Muscle of arm (tissue), 1 donor: ENCODE measurements at regions not wholly inside any gene's neighbourhood (a gene's known extent, or its start where the extent isn't known, plus 50 kb on each side); places are given as distances from the start of the nearest gene placed in this dataset.

ENCODE experiments used
- DNase-seq: peaks from one replicate; pipeline ENCODE4 v3.0.0-alpha.2; 2013

DNA sequence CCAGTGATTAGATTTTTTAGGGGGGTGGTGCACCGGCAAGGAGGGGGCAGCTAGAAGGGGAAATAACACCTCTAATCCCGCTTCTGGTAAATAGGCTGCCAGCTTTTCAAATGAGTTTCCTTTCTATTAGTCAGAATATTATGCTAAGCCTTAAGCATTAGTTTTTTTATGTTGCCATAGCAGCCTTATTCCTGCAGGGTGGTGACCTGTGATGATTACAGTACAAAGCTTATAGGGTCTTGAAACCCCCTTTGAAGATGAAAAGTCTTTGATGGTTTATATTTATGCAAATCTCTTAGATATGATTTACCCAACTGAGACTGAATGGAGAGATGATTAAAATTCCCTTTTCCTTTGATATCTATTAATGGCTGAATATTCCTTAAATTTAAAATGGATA, 109.8 kb downstream of the ZIC5 start:
- no peak for DNase-seq

DNA sequence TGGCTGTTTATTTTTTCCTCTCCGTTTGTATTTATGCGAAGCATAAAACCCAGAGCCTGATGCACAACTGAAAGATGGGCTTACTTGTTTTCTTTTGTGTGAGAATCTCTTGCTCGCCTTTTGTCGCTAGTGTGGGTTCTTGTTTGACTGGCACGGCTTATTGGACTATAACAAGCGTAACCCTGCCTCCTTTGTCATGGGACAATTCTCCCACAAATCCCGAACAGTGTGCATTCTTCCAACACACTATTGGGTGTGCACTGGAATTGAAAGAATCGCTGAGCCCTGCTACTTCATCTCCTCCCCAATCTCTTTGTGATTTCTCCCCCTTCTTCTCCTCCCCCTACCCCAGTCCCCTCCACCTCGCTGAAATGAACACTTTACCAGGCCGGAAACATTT, 110.8 kb downstream of the ZIC5 start:
- no peak for DNase-seq

DNA sequence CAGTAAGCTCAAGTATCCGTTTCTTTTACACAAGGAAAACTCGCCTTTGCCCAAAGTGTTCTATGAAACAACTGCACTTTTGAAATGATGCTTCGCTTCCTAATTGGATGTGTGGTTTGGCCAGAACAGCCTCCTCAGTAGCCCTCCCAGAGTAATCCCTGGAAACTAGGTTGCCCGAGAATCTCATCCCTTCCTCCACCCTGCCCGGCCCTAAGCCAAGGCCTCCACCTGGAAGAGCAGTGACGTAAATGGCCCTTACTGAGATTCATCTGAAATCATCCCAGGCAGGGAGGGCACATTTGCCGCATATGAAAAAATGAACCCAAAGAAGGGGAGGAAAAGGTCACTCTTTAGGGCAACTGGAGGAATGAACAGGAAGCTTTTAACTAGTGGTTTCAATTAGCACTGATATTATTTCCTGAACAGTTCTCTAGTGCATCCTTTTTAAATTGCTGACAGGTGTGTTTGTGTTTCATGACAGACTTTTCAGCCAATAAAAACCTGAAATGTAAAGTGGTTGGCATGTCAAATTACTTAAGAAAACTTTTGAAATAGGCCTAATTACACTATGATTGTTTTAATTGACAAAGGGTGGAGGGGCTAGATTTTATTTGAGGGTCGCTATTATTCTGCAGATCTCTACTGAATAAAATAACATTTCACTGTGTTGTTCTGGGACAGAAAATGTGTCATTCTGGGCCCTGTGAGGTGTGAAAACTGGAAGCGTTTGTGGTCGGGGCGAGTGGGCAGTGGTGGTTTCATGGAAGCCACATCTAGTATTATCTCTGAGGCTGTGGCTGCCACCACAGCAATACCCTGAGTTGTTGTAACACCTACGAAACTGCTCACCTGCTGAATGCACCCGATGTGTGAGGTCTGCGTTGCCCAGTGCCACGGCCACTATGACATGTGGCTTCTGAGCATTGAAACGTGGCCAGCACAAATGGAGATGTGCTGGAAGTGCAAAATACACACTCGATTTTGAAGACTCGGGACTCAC, 112.1 kb downstream of the ZIC5 start:
- no peak for DNase-seq

DNA sequence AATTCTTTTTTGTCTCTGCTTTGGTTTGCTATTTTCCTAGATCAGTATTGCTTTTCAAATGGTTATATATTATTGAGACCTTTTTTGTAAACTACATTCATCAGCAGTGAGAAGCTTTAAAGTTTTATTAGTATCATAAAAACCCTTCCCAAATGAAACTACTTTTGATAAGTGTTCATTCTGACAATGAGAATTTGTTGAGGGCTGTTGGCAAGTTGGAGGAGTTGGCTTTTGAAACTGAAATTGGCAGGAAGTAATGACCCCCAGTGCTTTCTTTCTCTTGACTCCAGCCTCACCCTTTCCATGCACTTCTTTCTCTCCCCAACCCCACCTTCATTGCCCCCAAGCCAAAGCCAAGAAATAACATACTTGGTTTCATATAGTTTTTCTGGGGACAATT, 113.8 kb downstream of the ZIC5 start:
- no peak for DNase-seq

DNA sequence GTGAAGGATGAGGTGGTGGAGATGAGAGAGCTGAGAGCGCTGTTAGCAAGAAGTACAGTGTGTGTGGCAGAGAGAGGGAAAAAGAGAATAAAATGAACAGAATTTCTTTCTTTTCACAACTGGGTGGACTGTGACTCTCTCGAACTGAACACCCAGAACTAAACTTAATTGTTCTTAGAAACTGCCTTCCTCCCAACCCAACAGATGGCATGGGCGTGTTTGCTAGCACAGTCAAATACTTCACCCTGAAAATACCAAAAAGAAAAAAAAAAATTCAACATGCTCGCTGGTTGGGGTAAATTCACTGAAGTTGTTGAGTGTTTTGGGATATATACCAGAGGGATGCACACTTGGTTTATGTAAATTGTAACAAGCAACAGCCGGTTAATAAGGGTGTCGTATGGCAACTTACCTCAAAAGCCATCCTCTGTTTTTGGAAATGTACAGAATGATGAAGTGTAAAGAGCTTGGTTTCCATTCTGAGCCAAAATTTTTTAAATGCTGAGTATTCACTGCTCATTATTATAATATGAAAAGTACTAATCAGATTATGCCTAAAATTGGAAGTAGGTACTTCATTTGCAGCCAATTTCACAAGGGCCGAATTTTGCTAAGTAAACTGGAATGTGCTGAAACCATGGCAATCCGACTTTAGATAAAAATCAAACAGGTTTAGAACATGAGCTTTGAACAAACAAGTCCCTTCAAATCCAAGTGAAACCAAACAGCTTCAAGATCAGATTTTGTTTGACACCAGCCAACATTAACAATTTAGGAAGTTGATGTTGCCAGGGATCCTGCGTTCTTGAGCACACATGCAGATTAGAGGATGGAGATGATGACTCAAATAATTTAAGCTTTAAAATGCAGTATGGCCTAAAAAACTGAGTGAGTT, 115.8 kb downstream of the ZIC5 start:
- DNase-seq: no peak

DNA sequence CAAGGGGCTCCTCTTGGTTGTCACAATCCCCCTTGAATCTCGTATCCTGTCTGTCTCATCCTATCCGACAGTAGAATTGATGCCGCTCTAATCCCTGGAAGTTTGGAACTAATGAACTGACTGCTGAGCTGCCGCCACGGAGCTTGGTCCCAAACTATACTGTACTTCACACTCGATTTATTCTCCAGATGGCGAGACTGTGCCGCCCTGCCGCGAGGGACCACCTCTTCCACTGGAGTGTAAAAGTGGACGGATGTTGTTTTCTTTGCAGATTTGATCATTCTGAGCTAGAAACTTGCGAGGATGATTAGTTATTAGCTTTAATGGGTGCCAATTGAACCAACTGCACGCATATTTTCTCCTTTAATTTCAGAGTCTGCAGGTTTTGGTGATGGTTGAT, 117.2 kb downstream of the ZIC5 start:
- DNase-seq: no peak

DNA sequence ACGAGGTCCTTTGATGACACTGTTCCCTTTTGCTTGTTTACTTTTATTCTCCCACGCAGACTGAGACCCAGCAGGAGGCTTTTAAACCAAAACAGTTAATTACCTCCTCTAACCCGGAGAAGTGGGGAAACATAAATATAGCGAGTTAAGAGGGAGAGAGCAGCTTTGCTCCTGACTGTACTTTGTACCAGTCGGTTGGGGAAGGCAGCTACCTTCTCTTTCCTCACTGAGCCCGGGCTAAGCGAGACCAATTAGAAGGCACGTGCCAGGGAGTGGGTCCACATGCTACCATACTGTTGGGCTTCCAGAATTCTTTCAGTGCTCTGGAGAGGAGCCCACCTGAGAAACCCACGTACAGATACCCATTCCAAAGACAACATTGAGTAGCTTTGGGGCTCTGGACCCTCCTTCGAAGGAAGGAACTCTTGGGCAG, 124.2 kb downstream of the ZIC5 start:
- DNase-seq: no peak

DNA sequence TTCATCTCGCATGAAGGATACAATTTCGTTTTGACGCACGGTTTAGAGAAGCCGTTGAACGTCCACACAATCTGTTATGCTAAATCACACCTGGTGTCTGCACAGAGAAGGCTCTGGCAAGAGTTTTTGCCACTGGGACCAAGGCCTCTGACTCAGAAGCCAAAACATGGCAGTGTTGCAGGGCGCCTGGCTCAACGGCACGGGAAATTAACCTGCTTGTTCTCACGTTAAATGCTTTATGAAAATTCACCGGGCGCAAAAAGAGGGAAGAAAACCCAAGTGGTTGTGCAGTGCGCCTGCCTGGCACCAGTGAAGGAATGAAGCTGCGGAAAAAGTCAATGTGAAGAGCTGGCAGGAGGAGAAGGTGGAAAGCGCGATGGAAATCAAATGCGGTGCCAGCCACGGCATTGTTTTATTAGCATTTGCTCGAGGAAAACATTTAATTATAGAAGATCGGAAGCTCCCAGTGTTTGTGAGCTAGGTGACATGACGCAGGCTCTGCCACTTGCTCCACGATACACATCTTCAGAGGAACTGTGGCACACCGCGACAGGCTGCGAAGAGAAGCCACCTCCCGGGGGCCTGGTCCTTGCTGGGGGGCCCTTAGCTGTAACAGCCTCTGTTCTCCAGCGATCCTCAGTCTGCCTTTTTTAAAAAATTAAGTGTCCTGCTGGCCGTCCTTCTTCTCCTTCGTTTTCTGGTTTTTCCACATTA, 126.2 kb downstream of the ZIC5 start:
- no peak for DNase-seq

DNA sequence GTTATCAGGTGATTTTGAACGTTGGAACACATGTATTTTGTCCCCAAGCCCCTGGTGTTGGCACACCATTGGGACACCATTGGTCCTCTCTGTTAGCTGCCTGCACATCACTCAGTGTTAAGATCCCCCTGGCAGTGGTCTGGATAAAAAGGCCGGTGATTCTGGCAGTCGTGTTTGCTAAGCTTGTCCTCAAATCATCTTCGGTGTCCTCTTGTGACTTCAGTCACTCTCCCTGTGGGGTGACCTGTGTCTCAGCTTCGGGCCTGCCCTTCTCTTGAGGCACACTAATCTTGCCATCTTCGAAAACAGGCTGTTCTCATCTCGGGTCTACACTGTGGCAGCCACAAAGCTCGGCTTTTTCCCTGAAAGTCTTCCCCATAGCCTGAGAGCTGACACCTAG, 127.1 kb downstream of the ZIC5 start:
- no peak for DNase-seq

DNA sequence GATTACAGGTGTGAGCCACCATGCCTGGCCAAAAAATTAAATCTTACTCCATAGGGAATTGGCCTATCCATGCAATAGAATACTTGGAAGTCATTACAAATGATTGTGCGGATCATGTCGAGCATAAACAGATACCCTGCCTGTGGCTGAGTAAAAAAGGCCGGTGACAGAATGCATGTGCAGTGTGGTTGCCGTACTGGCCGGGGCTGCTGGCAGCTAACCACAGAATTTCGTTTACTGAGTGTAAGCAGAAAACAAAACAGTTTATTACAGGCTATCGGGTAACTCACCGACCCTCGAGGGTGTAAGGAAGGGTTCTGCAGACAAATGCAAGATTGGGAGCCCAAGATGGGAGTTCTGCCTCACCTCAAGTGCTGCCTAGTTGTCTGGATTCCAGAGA, 127.7 kb downstream of the ZIC5 start:
- no peak for DNase-seq

DNA sequence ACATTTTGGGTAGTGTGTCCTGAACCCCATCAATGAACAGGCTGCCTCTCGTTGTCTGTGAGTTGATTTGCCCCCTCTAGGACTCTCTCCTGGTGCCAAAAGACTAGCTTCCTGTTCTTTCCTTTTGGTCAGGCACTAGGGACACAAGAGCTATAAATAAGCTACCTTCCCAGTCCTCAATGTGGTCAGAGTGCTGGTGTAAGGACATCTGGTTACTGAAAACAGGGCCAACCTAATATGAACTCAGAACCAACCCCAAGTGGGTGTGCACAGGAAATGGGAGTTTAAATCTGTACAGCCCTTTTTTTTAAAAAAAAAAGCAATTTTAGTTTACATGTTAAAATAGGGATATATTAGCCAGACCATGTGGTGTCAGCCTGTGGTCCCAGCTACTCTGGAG, 129.2 kb downstream of the ZIC5 start:
- DNase-seq: no peak

DNA sequence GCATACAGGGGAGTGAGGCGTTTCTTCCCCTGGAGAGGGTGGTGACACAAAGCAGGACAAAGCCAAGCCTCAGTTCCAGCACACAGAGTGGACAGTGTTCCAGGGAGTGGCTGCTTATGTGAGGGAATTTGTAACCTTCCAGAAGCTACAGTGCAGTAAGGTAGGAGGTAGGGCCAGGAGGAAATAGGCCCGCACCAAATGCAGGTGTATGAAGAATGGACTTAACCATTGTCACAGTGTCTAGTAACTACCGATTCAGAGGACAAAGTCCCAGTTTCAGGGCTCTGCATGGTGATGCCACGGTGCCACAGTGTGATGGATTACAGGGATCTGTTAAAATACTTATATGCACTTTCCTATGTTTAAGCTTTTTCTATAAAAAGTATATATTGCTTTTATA, 135.3 kb downstream of the ZIC5 start:
- no peak for DNase-seq

DNA sequence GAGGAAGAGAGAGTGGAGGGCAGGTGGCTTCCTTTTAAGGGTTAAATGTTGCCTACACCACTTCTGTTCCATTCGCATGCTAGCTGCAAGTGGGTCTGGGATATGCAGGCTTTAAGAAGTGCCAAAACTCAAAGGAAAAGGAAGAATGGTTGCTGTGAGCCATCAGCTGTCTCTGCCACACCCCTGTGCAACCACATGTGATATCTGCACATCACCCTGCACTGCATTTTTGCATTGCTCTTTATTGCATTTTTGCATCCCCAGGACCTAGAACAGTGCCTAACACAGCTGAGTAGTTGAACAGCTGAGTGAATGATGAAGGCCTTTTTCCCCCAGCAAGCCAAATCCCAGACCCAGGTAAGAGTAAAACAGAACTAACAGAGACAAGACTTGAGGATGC, 136.1 kb downstream of the ZIC5 start:
- no peak for DNase-seq

DNA sequence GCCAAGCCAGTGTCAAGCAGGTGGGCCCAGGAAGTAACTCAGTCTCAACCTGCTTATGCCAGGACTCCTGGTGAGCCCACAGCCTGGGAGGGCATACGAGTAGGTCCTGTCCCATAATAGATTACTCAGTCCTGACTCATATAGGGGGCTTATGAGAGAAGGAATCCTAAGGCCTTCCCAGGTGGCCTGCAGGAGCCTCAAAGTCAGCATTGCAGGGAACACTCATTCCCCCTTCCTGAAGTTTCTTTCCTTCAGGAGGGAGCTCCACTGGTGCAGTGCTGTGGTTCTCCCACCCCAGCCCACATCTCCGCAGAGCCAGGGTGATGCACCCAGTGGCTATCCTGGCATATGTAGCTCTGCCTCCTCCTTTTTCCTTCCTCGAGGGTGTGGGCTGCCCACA, 137.3 kb downstream of the ZIC5 start:
- no peak for DNase-seq

DNA sequence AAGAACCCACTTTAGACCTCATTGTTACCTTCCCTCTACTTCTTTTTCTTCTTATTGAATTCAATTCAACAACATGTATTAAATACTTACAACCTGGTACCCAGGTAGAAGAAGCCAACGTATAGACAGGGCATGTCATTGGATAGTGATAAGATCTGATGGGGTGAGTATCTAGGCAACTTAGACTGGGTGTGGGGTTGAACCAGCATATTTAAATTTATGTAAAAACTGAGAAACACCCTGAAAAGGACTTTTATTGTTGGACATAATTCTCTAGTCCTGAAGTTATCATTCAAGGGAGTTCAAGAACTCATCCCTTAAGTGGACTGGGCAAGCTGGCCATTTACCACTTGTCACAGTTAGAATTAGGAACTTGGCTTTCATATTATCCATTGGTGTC, 139.2 kb downstream of the ZIC5 start:
- no peak for DNase-seq

DNA sequence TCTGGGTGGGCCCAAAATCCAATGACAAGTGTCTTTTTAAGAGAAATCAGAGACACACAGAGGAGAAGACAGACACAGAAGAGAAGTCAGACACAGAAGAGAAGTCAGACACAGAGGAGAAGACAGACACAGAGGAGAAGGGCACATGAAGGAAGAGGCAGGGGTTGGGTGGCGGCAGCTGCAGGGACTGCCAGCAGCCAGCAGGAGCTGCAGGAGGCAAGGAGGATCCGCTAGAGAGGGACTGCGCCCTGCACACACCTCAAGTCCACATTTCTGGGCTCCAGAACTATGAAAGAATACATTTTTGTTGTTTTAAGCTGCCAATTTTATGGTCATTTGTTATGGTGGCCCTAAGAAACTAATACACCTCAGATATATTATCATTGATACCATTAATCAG, 140.6 kb downstream of the ZIC5 start:
- DNase-seq: no peak

DNA sequence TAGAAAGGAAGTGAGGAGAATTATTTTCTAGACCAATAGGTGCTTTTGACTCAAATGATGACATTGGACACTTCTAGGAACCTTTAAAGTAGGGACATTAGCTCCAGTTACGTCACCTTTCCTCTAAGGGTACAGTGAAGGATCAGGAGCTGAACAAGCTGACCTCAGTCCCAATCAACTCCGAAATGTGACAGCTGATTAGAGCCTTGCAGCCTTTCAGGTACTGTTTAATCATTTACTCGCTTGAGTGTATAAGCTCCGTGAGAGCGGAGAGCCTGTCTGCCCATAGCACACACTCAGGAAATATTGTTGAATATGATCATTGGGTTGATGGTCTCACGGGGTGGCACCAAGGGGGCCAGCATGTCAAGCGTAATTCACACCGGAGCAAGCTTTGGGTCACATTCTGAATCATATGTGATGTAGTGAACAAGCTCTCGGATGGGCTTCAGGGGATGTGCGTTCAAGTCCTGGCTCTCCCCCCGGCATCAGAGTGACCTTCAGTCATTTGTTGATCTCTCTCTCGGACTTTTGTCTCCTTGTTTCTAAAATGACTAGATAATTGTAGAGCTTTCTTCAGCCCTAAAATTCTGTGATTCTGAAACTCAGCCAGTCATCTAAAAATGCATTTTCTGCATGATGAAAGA, 141.9 kb downstream of the ZIC5 start:
- no peak for DNase-seq

DNA sequence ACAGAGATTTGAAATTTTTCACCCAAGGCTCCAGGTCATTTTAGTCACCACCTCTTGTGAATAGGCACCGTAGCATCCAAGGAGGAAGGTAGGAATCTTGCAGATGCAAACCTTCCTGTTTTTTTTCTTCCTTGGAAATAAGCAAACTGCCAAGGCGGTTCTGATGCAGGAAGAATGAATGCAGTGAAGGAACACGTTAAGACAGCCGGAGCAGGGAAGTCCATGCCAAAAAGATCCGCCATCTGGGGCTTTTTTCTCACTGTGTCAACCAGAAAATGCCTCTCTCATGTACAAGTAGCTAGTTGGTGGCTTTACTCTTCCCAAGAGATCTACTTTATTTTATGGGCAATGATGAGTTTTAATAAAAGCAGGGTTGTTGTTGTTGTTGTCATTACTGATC, 142.4 kb downstream of the ZIC5 start:
- no peak for DNase-seq

DNA sequence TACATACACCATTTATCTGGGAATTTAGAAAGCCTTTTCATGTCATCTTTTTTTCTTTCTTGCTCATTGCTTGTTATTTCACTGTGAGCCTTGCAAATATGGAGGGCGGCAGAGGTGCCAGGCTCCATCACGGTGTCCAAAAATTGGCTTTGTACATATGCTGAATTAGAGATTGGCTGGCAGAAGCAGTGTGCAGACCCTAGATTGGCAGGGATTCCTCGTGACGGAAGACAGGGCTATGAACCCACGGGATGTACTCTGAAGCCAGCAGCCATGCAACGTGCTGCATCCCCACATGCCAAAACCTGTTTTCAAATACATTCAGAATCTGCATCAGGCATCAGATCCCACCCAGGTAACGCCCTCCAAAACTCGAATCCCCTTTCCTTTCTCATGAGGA, 142.8 kb downstream of the ZIC5 start:
- no peak for DNase-seq

DNA sequence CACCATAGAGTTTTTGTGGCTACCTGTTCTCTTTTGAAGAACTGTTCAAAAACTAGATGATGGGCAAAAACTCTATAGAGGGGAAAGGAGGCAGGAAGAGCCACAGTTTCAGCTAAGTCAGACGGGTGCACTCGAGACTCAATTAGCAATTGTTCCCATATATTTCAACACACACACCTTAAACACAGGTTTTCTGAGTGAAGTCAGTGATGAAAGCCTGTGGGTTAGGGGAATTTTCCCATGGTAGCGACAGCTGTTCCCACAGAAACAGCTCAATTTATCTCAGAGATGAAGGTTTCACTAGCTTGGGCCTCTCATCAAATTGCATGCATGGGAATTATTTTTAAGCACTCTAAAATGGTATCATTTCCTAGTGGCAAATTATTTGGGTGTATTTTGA, 143.4 kb downstream of the ZIC5 start:
- no peak for DNase-seq

DNA sequence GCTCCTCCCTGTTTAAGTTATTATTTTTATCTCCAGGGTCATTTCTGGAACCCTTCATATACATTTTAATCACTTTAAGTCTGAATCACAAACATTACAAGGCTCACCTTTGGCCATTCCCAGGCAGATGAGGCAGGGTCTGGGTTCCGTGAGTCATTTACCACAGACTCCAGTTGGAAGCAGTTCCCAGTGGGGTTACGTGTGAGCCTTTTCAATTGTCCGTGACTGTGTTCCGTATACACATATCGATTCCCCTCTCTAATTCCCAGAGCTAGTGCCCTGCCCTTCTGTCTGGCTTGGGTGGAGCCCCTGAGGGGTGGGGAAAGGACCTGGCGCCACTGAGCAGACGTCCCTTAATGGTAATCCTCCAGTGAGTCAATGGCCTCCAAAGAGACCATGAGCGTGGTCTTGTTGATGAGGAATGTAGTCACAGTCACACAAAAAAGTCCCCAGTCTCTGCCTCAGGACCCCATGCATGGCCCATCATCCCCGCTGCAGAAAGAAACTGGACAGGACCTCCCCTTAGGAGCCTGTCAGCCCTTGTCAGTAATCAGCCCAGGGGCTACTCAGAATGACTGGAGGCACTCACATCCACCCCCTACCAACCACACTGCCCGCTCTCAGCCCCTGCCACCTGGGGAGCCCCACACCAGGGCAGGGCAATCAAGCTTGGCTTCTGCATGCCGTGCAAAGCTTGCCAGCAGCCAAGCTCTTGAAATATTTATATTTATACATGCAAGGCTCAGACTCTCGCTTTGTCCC, 144.4 kb downstream of the ZIC5 start:
- no peak for DNase-seq
